Ovary (tissue), 7 donors: ENCODE measurements at regions not wholly inside any gene's neighbourhood (a gene's known extent, or its start where the extent isn't known, plus 50 kb on each side); places are given as distances from the start of the nearest gene placed in this dataset.

ENCODE experiments used
- DNase-seq, 5 donors: peaks; one replicate each; pipeline ENCODE4 v3.0.0-alpha.2; 2019 to 2020
- H3K27ac ChIP-seq, 2 donors: fragments of 200-600 bp; one replicate each; pipeline versions ENCODE4 v1.5.1 to v1.8.0; 2019 to 2022
- H3K27me3 ChIP-seq: fragments of 200-600 bp; one replicate; pipeline ENCODE4 v1.8.0; 2022
- H3K36me3 ChIP-seq: fragments of 200-600 bp; sonication (generic); one replicate; pipeline ENCODE4 v1.5.1; 2019
- H3K4me1 ChIP-seq: one replicate; pipeline ENCODE4 v1.8.1; 2013; ENCODE audit warnings: mild to moderate bottlenecking, moderate library complexity; ENCODE audit not compliant: insufficient read depth
- H3K4me3 ChIP-seq: fragments of 200-600 bp; sonication (generic); one replicate; pipeline ENCODE4 v1.5.1; 2017
- H3K9me3 ChIP-seq, 2 donors: fragments of 200-600 bp in 1 of 2; sonication (generic) in 1 of 2; one replicate each; pipeline versions ENCODE4 v1.5.1 to v1.8.1; 2013 to 2019; ENCODE audit warnings: mild to moderate bottlenecking in 1 of 2, moderate library complexity in 1 of 2
- EP300 ChIP-seq: sonication (generic); formaldehyde crosslinking; IDR thresholded peaks from one replicate; pipeline ENCODE4 v1.6.1; 2017; ENCODE audit warnings: antibody characterized with exemption
- POLR2A ChIP-seq: fragments of 450-650 bp; IDR thresholded peaks from one replicate; pipeline ENCODE4 v1.6.1; 2017; ENCODE audit warnings: antibody characterized with exemption, mild to moderate bottlenecking, moderate library complexity
- WGBS, 3 donors: extraction: QIAGEN DNeasy Blood & Tissue Kit in 1 of 3; methylation state at CpG; one replicate each; pipeline versions ENCODE4 v1.1.5 to v1.1.7; 2013 to 2017; 5-methylcytosine and 5-hydroxymethylcytosine counted together
- intact Hi-C, 4 donors: fragments of 100-400 bp; cut with DNase I; formaldehyde crosslinking; loops; one replicate each; pipeline versions ENCODE4 v1.11.0 to v1.15.1; 2022 to 2023
- TF ChIP-seq, protein P1 (sequence below), 3 donors: fragments of 450-650 bp in 2 of 3; fragments of 200-600 bp in 1 of 3; IDR thresholded peaks; one replicate each; pipeline versions ENCODE4 v1.5.1 to v1.8.0; 2016 to 2022; ENCODE audit warnings: antibody characterized with exemption in 3 of 3, mild to moderate bottlenecking in 1 of 3
- donor health status: DM: no; HTN: no; CAD: no; lungs with moderate emphysema.
- donor health status: DM: no; HTN: no; CAD: no.
- donor health status: Bipolar disorder and iron deficiency.
- donor health status: DM: no; HTN: no; CAD: no.
- donor health status: DM: yes; HTN: yes; CAD: no.

GRCh38 chr2:30366199-30366691 lies 80.8 kb upstream of the LCLAT1 start:
- no peak overlapping the region for H3K4me3 ChIP-seq
- DNase-seq = no peak
- H3K36me3 ChIP-seq = no peaks in the 10 kb centered on the region
- H3K9me3 ChIP-seq = no peaks in the 10 kb centered on the region
- H3K27me3 ChIP-seq = no peaks in the 10 kb centered on the region
- H3K4me1 ChIP-seq = no peaks in the 10 kb centered on the region
- TF ChIP-seq POLR2A (no peak), EP300 (no peak)
- TF ChIP-seq, protein P1, sequence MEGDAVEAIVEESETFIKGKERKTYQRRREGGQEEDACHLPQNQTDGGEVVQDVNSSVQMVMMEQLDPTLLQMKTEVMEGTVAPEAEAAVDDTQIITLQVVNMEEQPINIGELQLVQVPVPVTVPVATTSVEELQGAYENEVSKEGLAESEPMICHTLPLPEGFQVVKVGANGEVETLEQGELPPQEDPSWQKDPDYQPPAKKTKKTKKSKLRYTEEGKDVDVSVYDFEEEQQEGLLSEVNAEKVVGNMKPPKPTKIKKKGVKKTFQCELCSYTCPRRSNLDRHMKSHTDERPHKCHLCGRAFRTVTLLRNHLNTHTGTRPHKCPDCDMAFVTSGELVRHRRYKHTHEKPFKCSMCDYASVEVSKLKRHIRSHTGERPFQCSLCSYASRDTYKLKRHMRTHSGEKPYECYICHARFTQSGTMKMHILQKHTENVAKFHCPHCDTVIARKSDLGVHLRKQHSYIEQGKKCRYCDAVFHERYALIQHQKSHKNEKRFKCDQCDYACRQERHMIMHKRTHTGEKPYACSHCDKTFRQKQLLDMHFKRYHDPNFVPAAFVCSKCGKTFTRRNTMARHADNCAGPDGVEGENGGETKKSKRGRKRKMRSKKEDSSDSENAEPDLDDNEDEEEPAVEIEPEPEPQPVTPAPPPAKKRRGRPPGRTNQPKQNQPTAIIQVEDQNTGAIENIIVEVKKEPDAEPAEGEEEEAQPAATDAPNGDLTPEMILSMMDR (IDR thresholded peaks at IDR 0.05) = no peak
- intact Hi-C loops = no loop called here
- 60 to 67% (median 64%) methylated on average over 10 of the region's 10 CpGs for WGBS, 3 donors
- H3K27ac ChIP-seq = no peak overlapping the region

- H3K27ac ChIP-seq = no peak overlapping the region
- DNase-seq = no peak
- H3K9me3 ChIP-seq = no peaks in the 10 kb centered on the region
Observed at GRCh38 chr2:30367232-30368070, 79.6 kb upstream of the LCLAT1 start.

GRCh38 chr2:30368258-30368657 lies 78.8 kb upstream of the LCLAT1 start:
- H3K4me3 ChIP-seq = no peak overlapping the region
- TF ChIP-seq EP300 (no peak), POLR2A (no peak)
- 47 to 60% (median 48%) methylated on average over 5 of the region's 5 CpGs for WGBS, 3 donors
- H3K36me3 ChIP-seq = no peaks in the 10 kb centered on the region
- H3K27ac ChIP-seq = no peak overlapping the region
- H3K9me3 ChIP-seq = no peaks in the 10 kb centered on the region
- H3K27me3 ChIP-seq = no peaks in the 10 kb centered on the region
- DNase-seq = peak in 1 of 5 donors; percentile 32
- peaks cover 3% of the 10 kb centered on the region for H3K4me1 ChIP-seq
- intact Hi-C loops = no loop called here

More at GRCh38 chr2:30367232-30368070, 79.6 kb upstream of the LCLAT1 start:
- Histone ChIP-seq H3K4me1 (peaks cover 3% of the 10 kb centered on the region), H3K36me3 (no peaks in the 10 kb centered on the region), H3K27me3 (no peaks in the 10 kb centered on the region), H3K4me3 (no peak overlapping the region)
- 91 to 92% (median 92%) methylated on average over 9 of the region's 9 CpGs for WGBS, 3 donors
- TF ChIP-seq EP300 (no peak), POLR2A (no peak)
- TF ChIP-seq, protein P1 (IDR thresholded peaks at IDR 0.05) = no peak
- intact Hi-C loops = no loop called here

DNA sequence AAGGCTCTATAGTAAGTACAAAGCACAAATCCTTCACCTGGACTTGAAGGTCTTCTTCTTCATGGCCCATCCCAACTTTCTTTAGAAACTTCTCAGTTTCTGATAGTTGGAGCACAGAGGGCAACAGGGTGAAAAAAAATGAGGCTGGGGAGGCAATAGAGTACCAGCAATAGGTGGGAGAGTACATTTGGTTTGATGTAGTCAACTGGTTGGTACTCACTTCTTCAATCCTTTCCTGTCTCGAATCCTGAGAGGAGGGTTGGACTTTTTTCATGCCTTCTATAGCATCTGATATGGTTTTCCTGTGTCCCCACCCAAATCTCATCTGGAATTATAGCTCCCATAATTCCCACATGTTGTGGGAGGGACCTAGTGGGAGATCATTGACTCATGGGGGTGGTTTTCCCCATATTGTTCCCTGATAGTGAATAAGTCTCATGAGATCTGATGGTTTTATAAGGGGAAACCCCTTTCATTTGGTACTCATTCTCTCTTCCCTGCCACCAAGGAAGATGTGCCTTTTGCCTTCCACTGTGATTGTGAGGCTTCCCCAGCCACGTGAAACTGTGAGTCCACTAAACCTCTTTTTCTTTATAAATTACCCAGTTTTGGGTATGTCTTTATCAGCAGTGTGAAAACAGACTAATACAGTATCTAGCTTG lies 75.9 kb upstream of the LCLAT1 start:
- intact Hi-C loops = no loop called here
- WGBS, 3 donors = 82 to 94% (median 87%) methylated on average over 2 of the region's 2 CpGs
- peaks cover 3% of the 10 kb centered on the region for H3K4me1 ChIP-seq
- no peak for DNase-seq
- TF ChIP-seq, protein P1 (IDR thresholded peaks at IDR 0.05) = no peak
- no peak for TF ChIP-seq POLR2A
- TF ChIP-seq EP300 = no peak
- no peak overlapping the region for H3K27ac ChIP-seq
- no peaks in the 10 kb centered on the region for H3K36me3 ChIP-seq
- H3K27me3 ChIP-seq = no peaks in the 10 kb centered on the region
- H3K9me3 ChIP-seq = no peaks in the 10 kb centered on the region
- H3K4me3 ChIP-seq = no peak overlapping the region
